Effector memory CD4-positive, alpha-beta T cell (primary cell): ENCODE measurements at regions not wholly inside any gene's neighbourhood (a gene's known extent, or its start where the extent isn't known, plus 50 kb on each side); places are given as distances from the start of the nearest gene placed in this dataset.

Experiments used
- DNase-seq, 3 donors: peaks; one replicate each; pipeline ENCODE4 v3.0.0-alpha.2; 2020
- H3K27ac ChIP-seq: 2 replicates; pipeline ENCODE4 v1.7.0; 2013; ENCODE audit warnings: mild to moderate bottlenecking, low read length, moderate library complexity; ENCODE audit not compliant: insufficient read depth, poor library complexity, severe bottlenecking
- H3K27me3 ChIP-seq: replicated peaks from 2 replicates; pipeline ENCODE4 v1.7.0; 2013; ENCODE audit warnings: mild to moderate bottlenecking, low read length; ENCODE audit not compliant: insufficient read depth, control insufficient read depth, poor library complexity, severe bottlenecking
- H3K36me3 ChIP-seq: 2 replicates; pipeline ENCODE4 v1.7.0; 2013; ENCODE audit warnings: mild to moderate bottlenecking, low read length, moderate library complexity; ENCODE audit not compliant: control insufficient read depth, insufficient read depth
- H3K4me1 ChIP-seq: 2 replicates; pipeline ENCODE4 v1.7.0; 2013; ENCODE audit warnings: low read length, mild to moderate bottlenecking; ENCODE audit not compliant: control insufficient read depth, insufficient read depth, poor library complexity, severe bottlenecking
- H3K4me3 ChIP-seq: 2 replicates; pipeline ENCODE4 v1.7.0; 2013; ENCODE audit warnings: low read length, low read depth, mild to moderate bottlenecking; ENCODE audit not compliant: insufficient read depth, poor library complexity, severe bottlenecking
- H3K9me3 ChIP-seq: 2 replicates; pipeline ENCODE4 v1.7.0; 2013; ENCODE audit warnings: mild to moderate bottlenecking, low read length, moderate library complexity; ENCODE audit not compliant: control insufficient read depth

DNA sequence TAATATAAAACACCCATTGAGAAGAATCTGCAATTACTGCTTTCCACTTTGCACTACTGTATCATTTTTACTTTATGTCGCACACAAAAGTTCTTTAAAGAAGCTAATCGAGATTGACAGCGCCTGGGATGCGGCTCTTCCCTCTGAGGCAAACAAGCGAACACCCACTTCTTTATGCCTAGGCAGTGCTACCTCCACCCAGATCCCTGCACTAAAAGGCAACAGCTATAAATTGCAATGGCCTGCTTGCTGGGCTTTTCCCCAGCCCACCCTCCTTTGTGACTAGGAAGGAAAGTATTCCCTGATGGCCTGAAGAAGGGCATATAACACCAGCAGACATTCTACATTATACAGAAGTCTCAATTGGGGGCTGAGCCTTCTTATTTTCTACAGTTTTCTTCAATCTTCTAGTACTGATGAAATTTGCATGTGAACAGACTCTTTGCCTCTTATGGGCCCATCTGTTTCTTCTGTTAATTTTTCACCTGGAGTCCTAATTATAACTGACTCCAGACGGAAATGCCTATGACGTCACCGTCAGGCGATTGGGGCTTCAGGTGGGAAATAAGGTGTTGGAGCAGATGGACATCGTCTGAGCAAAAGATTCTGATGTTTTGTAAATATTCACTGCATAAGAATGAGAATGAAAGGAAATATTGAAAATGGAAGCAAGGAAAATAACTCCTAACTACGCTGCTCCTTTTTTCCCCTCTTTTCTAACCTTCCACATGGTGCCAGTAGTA, 138.9 kb upstream of the DCC start:
- Histone ChIP-seq H3K9me3 (no peaks in the 10 kb centered on the region), H3K4me1 (no peaks in the 10 kb centered on the region), H3K27me3 (no peaks in the 10 kb centered on the region), H3K4me3 (no peak overlapping the region), H3K27ac (no peak overlapping the region), H3K36me3 (no peaks in the 10 kb centered on the region)
- DNase-seq, result no peak

DNA sequence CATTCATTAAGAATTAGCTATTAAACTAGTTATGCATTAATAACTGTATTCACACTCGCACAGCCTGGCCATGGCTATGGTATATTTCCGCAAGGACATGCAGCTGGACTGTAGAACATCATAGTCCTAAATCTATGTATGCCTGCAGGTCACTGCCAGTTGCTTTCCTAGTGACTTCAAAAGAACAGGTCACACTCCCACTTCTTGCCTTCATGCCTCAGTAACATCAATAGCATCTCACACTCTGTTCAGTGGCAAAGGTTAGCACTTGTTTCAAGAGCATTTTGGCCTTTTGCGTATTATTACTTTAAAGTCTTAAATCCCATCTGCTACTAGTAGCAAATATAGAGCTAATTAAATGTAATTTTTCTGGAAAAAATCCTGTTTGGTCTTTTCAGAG, 131.4 kb upstream of the DCC start:
- Histone ChIP-seq H3K4me3 (no peak overlapping the region), H3K4me1 (no peaks in the 10 kb centered on the region), H3K36me3 (no peaks in the 10 kb centered on the region), H3K27ac (no peak overlapping the region), H3K9me3 (no peaks in the 10 kb centered on the region), H3K27me3 (no peaks in the 10 kb centered on the region)
- no peak for DNase-seq

DNA sequence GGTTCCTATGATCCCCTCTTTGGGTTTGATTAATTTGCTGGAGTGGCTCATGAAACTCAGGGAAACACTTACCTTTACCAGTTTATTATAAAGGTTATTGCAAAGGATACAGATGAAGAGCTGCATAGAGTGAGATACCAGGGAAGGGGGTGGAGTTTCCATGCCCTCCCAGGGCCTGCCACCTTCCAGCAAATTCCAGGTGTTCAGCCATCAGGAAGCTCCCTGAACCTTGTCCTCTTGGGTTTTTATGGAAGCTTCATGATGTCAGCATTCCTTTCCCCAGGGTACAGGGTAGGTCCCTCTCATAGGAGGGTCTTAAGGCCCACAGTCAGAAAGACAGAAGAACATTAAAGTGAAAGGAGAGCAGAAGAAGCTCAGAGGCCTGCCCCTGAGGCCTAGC, 123.9 kb upstream of the DCC start:
- no peaks in the 10 kb centered on the region for H3K36me3 ChIP-seq
- H3K4me3 ChIP-seq, result no peak overlapping the region
- no peaks in the 10 kb centered on the region for H3K4me1 ChIP-seq
- no peak for DNase-seq
- no peaks in the 10 kb centered on the region for H3K27me3 ChIP-seq
- no peak overlapping the region for H3K27ac ChIP-seq
- H3K9me3 ChIP-seq, result no peaks in the 10 kb centered on the region

DNA sequence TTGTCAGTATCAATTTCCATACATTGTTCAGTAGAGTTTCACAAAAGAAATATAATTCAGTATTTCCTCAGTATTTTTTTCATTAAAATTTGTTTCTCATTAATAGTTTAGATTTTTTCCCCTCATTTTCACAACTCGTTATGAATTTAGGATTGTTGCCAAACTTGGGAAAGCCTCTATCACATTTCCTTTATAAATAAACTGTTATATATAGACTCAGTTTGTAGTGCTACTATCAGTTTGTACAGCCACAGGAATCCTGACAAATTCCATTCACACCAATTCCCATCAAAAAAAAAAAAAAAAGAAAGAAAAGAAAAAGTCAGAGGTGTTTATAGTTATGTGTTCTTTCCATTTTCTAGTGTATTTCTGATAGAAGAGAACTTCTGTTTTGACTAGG, 123.3 kb upstream of the DCC start:
- H3K4me3 ChIP-seq, result no peak overlapping the region
- H3K4me1 ChIP-seq, result no peaks in the 10 kb centered on the region
- no peaks in the 10 kb centered on the region for H3K9me3 ChIP-seq
- no peaks in the 10 kb centered on the region for H3K27me3 ChIP-seq
- no peak overlapping the region for H3K27ac ChIP-seq
- H3K36me3 ChIP-seq, result no peaks in the 10 kb centered on the region
- no peak for DNase-seq

DNA sequence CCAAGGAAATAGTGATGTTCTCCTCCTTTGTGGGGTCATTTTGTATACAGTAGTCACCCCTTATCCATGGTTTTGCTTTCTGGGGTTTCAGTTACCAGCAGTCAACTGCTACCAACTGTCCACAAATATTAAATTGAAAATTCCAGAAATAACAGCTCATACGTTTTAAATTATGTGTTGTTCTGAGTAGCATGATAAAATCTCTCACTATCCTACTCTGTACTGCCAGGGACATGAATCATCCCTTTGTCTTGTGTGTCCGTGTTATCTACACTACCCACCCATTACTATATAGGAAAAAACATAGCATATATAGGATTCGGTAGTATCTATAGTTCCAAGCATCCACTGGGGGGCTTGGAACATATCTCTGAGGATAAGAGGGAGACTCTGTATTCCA, 120.9 kb upstream of the DCC start:
- Histone ChIP-seq H3K27me3 (no peaks in the 10 kb centered on the region), H3K4me1 (no peaks in the 10 kb centered on the region), H3K9me3 (no peaks in the 10 kb centered on the region), H3K4me3 (no peak overlapping the region), H3K36me3 (no peaks in the 10 kb centered on the region), H3K27ac (no peak overlapping the region)
- no peak for DNase-seq

DNA sequence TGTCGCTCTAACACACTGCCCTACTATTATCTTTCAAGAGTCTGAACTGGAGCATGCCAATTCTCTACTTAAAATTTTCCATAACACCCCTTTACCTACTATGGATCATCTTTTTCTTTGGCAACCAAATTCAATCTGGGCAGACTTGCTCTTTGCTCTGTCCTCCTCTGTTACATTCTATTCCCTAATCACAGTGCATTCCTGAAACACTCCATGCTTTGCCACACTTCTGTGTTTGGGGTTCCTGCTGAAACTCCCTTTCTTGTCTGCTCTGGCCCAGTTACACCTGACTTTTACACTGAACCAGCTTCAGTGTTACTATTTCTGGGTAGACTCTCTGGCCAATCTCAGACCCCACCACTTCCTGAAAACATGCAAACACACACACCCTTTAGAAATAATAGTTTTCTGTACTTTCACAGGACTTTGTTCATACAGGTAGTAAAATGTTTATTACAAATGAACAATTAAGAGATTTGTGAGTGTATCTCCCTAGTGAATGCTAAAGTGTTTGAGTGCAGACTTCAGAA, 119.9 kb upstream of the DCC start:
- no peaks in the 10 kb centered on the region for H3K27me3 ChIP-seq
- H3K4me3 ChIP-seq, result no peak overlapping the region
- H3K27ac ChIP-seq, result no peak overlapping the region
- no peak for DNase-seq
- H3K36me3 ChIP-seq, result no peaks in the 10 kb centered on the region
- H3K9me3 ChIP-seq, result no peaks in the 10 kb centered on the region
- no peaks in the 10 kb centered on the region for H3K4me1 ChIP-seq

DNA sequence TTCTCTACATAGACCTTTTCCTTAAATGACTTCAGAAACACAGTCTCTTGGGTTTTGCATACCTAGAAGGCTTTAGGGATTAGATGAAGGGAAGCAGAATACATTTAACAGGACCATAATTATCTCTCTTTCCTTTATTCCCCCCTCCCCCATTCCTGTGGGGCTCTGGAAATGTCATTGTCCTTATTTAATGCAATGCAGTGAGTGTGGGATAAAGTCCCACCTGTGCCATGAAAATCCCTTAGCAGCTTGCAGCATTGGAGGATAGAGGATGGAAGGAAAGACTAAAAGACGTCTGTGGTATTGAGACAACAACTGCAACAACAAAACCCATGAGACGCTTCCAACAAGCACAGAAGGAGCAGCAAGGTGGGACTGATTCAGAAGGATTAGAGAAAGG, 117.8 kb upstream of the DCC start:
- H3K27ac ChIP-seq, result no peak overlapping the region
- no peaks in the 10 kb centered on the region for H3K4me1 ChIP-seq
- H3K9me3 ChIP-seq, result no peaks in the 10 kb centered on the region
- no peaks in the 10 kb centered on the region for H3K27me3 ChIP-seq
- H3K36me3 ChIP-seq, result no peaks in the 10 kb centered on the region
- no peak for DNase-seq
- no peak overlapping the region for H3K4me3 ChIP-seq

DNA sequence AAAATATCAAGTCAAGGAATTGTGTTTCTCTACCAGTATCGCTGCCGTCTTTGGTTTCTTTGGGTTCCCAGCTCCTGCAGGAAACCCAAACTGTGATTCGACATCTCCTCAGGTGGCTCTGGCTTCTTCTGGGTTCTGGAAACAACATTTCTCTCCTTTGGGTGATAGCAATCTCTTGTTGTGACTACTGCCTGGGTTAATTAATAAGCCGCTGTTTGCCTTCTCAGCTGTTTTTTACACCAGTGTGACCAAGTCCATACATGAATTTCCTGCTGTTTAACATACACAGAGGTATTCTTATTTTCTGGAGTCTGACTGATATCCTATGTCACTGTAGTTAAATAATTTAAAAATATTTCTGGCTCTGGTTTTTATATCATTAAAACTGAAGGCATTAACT, 112.5 kb upstream of the DCC start:
- no peak for DNase-seq
- no peak overlapping the region for H3K27ac ChIP-seq

DNA sequence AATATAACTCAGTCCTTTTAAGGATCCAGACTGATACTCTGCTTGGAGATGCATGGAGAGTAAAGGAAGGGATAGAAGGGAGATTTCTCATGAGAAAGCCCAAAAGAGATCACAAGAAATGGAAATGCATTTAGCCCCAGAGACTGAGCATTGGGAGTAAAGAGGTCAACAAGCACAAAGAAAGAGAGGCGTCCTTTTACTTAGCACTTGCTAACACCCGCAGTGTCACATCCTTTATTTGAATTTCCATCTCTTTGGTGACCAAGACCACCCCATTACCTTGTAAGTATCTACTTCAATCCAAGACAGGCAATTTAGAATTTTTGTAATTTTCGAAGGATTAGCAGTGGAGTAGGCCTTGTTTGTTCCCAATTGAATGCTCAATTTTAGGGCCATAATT, 111.8 kb upstream of the DCC start:
- Histone ChIP-seq H3K27me3 (no peaks in the 10 kb centered on the region), H3K9me3 (no peaks in the 10 kb centered on the region), H3K4me1 (no peaks in the 10 kb centered on the region), H3K4me3 (no peak overlapping the region), H3K27ac (no peak overlapping the region), H3K36me3 (no peaks in the 10 kb centered on the region)
- DNase-seq, result no peak

More for the DNA sequence above, 112.5 kb upstream of the DCC start:
- Histone ChIP-seq H3K36me3 (no peaks in the 10 kb centered on the region), H3K9me3 (no peaks in the 10 kb centered on the region), H3K4me1 (no peaks in the 10 kb centered on the region), H3K27me3 (no peaks in the 10 kb centered on the region), H3K4me3 (no peak overlapping the region)

DNA sequence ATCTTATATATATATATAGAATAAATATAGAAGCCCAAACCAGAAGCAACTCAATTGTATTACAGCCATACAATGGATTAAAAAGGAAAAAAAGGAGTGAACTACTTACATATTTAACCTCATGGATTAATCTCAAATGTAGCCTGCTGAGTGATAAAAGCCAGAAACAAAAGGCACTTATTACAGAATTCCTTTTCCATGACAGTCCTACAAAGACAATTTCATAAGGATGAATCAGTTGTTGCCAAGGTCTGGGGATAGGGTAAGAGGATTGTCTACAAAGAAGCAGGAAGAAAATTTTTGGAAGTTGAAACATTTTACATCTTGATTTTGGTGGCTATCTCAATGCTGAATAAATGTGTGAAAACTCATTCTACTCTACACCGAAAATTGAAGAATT, 103.9 kb upstream of the DCC start:
- no peak overlapping the region for H3K27ac ChIP-seq
- H3K4me3 ChIP-seq, result no peak overlapping the region

More for the DNA sequence above, 103.9 kb upstream of the DCC start:
- no peaks in the 10 kb centered on the region for H3K27me3 ChIP-seq
- H3K36me3 ChIP-seq, result no peaks in the 10 kb centered on the region
- H3K9me3 ChIP-seq, result no peaks in the 10 kb centered on the region
- no peaks in the 10 kb centered on the region for H3K4me1 ChIP-seq
- DNase-seq, result no peak
